Esophagus squamous epithelium (tissue), 4 donors: ENCODE measurements at regions not wholly inside any gene's neighbourhood (a gene's known extent, or its start where the extent isn't known, plus 50 kb on each side); places are given as distances from the start of the nearest gene placed in this dataset.

Experiments
- CTCF ChIP-seq, 6 experiments: fragments of 450-650 bp in 4 of 6; fragments of 200-600 bp in 2 of 6; sonication (generic) in 2 of 6; IDR thresholded peaks; one replicate each; pipeline ENCODE4 v1.5.1; 2016 to 2019; ENCODE audit warnings: antibody characterized with exemption in 6 of 6, mild to moderate bottlenecking in 4 of 6, moderate library complexity in 4 of 6
- POLR2A ChIP-seq, 4 donors: fragments of 450-650 bp; IDR thresholded peaks; one replicate each; pipeline ENCODE4 v1.6.1; 2017; ENCODE audit warnings: antibody characterized with exemption in 4 of 4, mild to moderate bottlenecking in 4 of 4, moderate library complexity in 3 of 4

GRCh38 chr3:132854856-132855535 is 132.8 kb upstream of the NPHP3 start:
- TF ChIP-seq CTCF (IDR thresholded peaks at IDR 0.05) (no peak), POLR2A (IDR thresholded peaks at IDR 0.05) (no peak)
